Astrocyte (in vitro differentiated cells and primary cell): ENCODE measurements at regions not wholly inside any gene's neighbourhood (a gene's known extent, or its start where the extent isn't known, plus 50 kb on each side); places are given as distances from the start of the nearest gene placed in this dataset.

Experiments used
- CTCF ChIP-seq: IDR thresholded peaks from 2 replicates; pipeline ENCODE4 v1.5.1; 2011; ENCODE audit warnings: low read depth, mild to moderate bottlenecking, inconsistent platforms, low read length, moderate library complexity; ENCODE audit not compliant: insufficient read depth
- EZH2 ChIP-seq: IDR thresholded peaks from 2 replicates; pipeline ENCODE4 v1.6.1; 2012; ENCODE audit warnings: mild to moderate bottlenecking, low read length, inconsistent platforms; ENCODE audit not compliant: insufficient read depth

GRCh38 chr22:47402876-47403525 lies 640.6 kb downstream of the TBC1D22A start:
- TF ChIP-seq CTCF: no peak
- TF ChIP-seq EZH2: no peak
